ENCODE measurements at regions not wholly inside any gene's neighbourhood (a gene's known extent, or its start where the extent isn't known, plus 50 kb on each side); places are given as distances from the start of the nearest gene placed in this dataset.
"Not testable (repeated sequence)": the region's sequence is repeated elsewhere in the genome, so short reads cannot be mapped to it uniquely, and the experiment has no call there.

DNA sequence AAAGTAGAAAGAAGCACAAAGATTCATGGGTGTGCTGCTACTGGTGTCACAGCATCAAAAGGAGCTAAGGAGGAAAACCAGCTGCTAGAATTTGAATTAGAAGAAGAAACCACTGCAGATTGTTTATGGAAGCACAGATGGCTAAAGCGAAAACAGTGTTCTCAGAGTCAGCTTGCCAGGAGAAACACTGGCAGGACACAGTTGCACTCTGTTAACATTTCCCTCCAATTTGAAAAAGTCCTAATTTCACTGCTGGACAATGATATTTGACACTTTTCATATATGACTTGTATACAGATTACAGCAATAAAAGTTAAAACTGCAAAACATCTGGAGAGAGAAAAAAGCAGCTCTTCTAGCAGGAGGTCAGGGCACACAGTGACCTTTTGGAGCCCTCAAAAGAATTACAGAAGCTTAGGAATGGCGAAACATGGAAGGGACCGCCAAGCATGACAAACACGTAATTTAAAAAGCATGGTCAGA lies 314.5 kb downstream of the COL12A1 start:
- POLR2A ChIA-PET = no interaction called here
- Mint-ChIP-seq H3K27me3 (no peaks in the 10 kb centered on the region), H3K9me3 (no peaks in the 10 kb centered on the region), H3K4me3 (no peak overlapping the region), H3K27ac (no peak overlapping the region), H3K4me1 (no peaks in the 10 kb centered on the region), H3K36me3 (ENCODE audit: low read depth) (no peaks in the 10 kb centered on the region)
- no peak for DNase-seq
- CTCF ChIA-PET = no interaction called here

DNA sequence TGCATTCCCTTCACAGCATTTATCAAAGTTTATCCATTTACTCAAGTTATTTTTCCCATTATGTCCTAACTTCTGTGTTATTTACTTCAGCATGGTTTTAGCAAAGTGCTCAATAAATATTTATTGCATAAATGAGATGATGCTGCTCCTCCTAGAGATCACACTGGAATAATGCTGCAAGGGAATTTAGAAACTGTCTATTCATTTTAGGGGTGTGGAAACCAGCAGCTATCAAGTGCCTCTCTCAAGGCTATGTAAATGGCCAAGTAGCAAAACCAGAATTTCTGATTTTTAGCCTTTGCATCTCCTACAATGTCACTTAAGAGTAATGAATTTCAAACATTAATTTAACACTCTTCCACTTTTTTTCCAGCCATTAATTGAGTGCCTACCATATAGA lies 316.2 kb downstream of the COL12A1 start:
- no peaks in the 10 kb centered on the region for H3K36me3 Mint-ChIP-seq (ENCODE audit: low read depth)
- ChIA-PET CTCF (no interaction called here), POLR2A (no interaction called here)

GRCh38 chr6:74888741-74889140 lies 317.1 kb downstream of the COL12A1 start:
- CTCF ChIA-PET; H3K4me1 Mint-ChIP-seq; POLR2A ChIA-PET; H3K4me3 Mint-ChIP-seq; H3K36me3 Mint-ChIP-seq (ENCODE audit: low read depth); DNase-seq; H3K27me3 Mint-ChIP-seq; H3K9me3 Mint-ChIP-seq; H3K27ac Mint-ChIP-seq: not testable (repeated sequence)

More for the DNA sequence above, 316.2 kb downstream of the COL12A1 start:
- Mint-ChIP-seq H3K27ac (no peak overlapping the region), H3K4me3 (no peak overlapping the region), H3K4me1 (no peaks in the 10 kb centered on the region), H3K27me3 (no peaks in the 10 kb centered on the region), H3K9me3 (no peaks in the 10 kb centered on the region)
- no peak for DNase-seq

- Mint-ChIP-seq H3K4me3 (no peak overlapping the region), H3K27me3 (no peaks in the 10 kb centered on the region), H3K27ac (no peak overlapping the region), H3K4me1 (no peaks in the 10 kb centered on the region), H3K36me3 (ENCODE audit: low read depth) (no peaks in the 10 kb centered on the region), H3K9me3 (peaks cover 9% of the 10 kb centered on the region)
- ChIA-PET POLR2A (no interaction called here), CTCF (no interaction called here)
- DNase-seq = no peak
These were observed 325.9 kb downstream of the COL12A1 start for GRCh38 chr6:74879976-74880375.

DNA sequence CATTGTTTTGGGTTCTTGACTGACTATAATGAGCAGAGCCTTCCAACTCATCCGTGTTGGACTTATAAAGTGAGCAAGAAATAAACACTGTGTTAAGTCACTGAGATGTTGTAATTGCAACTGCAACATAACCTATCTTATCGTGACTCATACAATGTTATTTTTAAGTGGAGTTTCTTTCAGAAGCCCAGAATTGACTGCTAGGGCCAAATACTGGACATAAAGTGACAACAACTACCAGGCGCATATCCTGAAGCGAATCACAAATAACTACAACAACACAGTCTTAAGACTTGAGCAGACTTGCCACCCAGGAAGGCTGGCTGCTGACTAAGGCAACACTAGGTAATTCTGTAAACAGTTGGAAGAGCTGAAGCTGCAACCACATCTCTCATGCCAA lies 326.6 kb downstream of the COL12A1 start:
- Mint-ChIP-seq H3K9me3 (peaks cover 11% of the 10 kb centered on the region), H3K27ac (no peak overlapping the region), H3K27me3 (no peaks in the 10 kb centered on the region), H3K36me3 (ENCODE audit: low read depth) (no peaks in the 10 kb centered on the region), H3K4me3 (no peak overlapping the region), H3K4me1 (no peaks in the 10 kb centered on the region)
- ChIA-PET POLR2A (no interaction called here), CTCF (no interaction called here)
- no peak for DNase-seq

- no peak overlapping the region for H3K4me3 Mint-ChIP-seq
- peaks cover 8% of the 10 kb centered on the region for H3K9me3 Mint-ChIP-seq
- no peak overlapping the region for H3K27ac Mint-ChIP-seq
- no peaks in the 10 kb centered on the region for H3K27me3 Mint-ChIP-seq
- no peaks in the 10 kb centered on the region for H3K36me3 Mint-ChIP-seq (ENCODE audit: low read depth)
- H3K4me1 Mint-ChIP-seq = no peaks in the 10 kb centered on the region
- DNase-seq = no peak
- ChIA-PET POLR2A (no interaction called here), CTCF (no interaction called here)
These were observed 330.7 kb downstream of the COL12A1 start for GRCh38 chr6:74875193-74875592.

DNA sequence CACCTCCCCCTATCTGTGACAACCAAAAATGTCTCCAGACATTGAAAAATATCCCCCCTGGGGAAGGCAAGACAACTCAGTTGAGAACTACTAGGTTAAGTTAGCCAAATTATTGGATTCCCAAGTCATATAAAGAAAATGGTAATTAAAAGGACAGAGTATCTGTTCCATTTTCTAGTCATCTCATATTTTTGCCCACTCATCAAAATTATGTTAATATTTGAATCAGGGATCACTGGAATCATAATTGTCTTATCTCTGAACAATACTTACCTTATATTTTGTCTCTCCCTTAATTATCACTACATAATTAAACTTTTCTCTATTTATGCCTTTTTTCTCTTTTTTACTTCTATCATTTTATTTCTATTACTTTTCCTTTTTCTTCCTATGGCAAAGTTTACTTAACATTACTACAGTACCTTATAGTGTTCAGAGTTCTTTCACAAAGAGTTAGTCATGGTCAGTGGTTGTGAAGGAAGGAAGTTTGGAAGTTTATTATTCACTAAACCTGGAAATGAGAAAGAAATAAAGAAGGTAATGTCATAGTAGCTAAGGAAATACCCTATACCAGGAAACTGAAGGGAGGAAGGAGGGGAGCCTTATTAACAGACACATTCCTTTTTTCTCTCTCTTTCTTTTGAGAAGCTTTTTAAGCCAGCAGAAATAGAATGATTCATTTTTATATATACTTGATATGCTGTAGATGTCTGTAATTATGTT lies 332.9 kb downstream of the COL12A1 start:
- Mint-ChIP-seq H3K27me3 (no peaks in the 10 kb centered on the region), H3K36me3 (ENCODE audit: low read depth) (no peaks in the 10 kb centered on the region), H3K4me3 (no peak overlapping the region), H3K27ac (no peak overlapping the region), H3K4me1 (no peaks in the 10 kb centered on the region), H3K9me3 (peaks cover 4% of the 10 kb centered on the region)
- no peak for DNase-seq
- ChIA-PET POLR2A (no interaction called here), CTCF (no interaction called here)

GRCh38 chr6:74871757-74872156 lies 334.1 kb downstream of the COL12A1 start:
- Mint-ChIP-seq H3K27ac (no peak overlapping the region), H3K27me3 (no peaks in the 10 kb centered on the region), H3K9me3 (peaks cover 4% of the 10 kb centered on the region), H3K36me3 (ENCODE audit: low read depth) (no peaks in the 10 kb centered on the region), H3K4me1 (no peaks in the 10 kb centered on the region), H3K4me3 (no peak overlapping the region)
- ChIA-PET CTCF (no interaction called here), POLR2A (no interaction called here)
- DNase-seq = no peak

DNA sequence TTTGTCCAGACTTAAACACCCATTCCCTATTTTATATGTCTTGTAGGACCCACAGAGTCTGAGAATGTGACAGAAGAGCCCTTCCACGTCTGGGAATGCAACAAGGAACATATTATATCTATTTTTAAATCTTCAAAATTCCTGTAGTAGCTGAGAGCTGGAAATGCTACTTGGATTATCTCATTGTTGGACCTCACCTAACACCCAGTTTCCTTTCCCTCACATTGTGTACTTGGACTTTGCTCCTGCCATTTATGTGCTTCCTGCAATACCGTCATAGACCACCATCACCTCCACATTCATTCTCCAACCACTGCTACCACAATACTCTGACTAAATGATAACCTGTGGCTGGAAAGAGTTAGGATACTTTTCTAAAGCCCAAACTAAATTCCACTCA lies 335.4 kb downstream of the COL12A1 start:
- no peaks in the 10 kb centered on the region for H3K36me3 Mint-ChIP-seq (ENCODE audit: low read depth)
- CTCF ChIA-PET = no interaction called here
- no peak overlapping the region for H3K4me3 Mint-ChIP-seq
- no peaks in the 10 kb centered on the region for H3K4me1 Mint-ChIP-seq
- no peaks in the 10 kb centered on the region for H3K27me3 Mint-ChIP-seq
- POLR2A ChIA-PET = no interaction called here
- DNase-seq = no peak
- H3K27ac Mint-ChIP-seq = no peak overlapping the region
- peaks cover 4% of the 10 kb centered on the region for H3K9me3 Mint-ChIP-seq

GRCh38 chr6:74867291-74867690 lies 338.6 kb downstream of the COL12A1 start:
- H3K36me3 Mint-ChIP-seq (ENCODE audit: low read depth) = no peaks in the 10 kb centered on the region
- ChIA-PET POLR2A (no interaction called here), CTCF (no interaction called here)
- H3K27me3 Mint-ChIP-seq = no peaks in the 10 kb centered on the region
- no peak overlapping the region for H3K4me3 Mint-ChIP-seq
- H3K9me3 Mint-ChIP-seq = no peaks in the 10 kb centered on the region
- H3K27ac Mint-ChIP-seq = no peak overlapping the region
- DNase-seq = no peak
- no peaks in the 10 kb centered on the region for H3K4me1 Mint-ChIP-seq

GRCh38 chr6:74863968-74864367 lies 341.9 kb downstream of the COL12A1 start:
- H3K4me1 Mint-ChIP-seq = no peaks in the 10 kb centered on the region

DNA sequence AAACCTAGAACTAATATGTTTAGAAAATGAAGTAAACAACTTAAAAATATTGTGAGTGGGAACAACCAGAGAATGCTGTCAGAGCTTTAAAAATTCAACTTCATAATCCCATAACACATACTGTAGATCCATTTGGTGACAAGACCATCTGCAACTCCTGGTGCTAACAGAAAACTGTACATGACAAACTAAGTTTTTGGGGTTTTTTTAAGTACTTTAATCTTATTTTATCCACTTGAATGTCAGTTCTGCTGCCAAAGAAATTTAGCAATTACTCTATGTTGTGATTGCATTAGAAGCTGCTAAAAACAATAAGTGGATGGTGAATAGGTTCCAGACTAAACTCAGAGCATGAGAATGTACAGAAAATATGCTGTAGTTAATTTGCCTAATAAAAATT lies 345.4 kb downstream of the COL12A1 start:
- ChIA-PET CTCF (no interaction called here), POLR2A (no interaction called here)
- Mint-ChIP-seq H3K36me3 (ENCODE audit: low read depth) (no peaks in the 10 kb centered on the region), H3K4me1 (no peaks in the 10 kb centered on the region), H3K27me3 (no peaks in the 10 kb centered on the region), H3K27ac (no peak overlapping the region), H3K9me3 (peaks cover 2% of the 10 kb centered on the region), H3K4me3 (no peak overlapping the region)
- DNase-seq = no peak

More at GRCh38 chr6:74863968-74864367, 341.9 kb downstream of the COL12A1 start:
- Mint-ChIP-seq H3K27ac (no peak overlapping the region), H3K4me3 (no peak overlapping the region), H3K27me3 (no peaks in the 10 kb centered on the region), H3K36me3 (ENCODE audit: low read depth) (no peaks in the 10 kb centered on the region), H3K9me3 (peaks cover 2% of the 10 kb centered on the region)
- DNase-seq = no peak
- CTCF ChIA-PET = no interaction called here
- POLR2A ChIA-PET = no interaction called here

DNA sequence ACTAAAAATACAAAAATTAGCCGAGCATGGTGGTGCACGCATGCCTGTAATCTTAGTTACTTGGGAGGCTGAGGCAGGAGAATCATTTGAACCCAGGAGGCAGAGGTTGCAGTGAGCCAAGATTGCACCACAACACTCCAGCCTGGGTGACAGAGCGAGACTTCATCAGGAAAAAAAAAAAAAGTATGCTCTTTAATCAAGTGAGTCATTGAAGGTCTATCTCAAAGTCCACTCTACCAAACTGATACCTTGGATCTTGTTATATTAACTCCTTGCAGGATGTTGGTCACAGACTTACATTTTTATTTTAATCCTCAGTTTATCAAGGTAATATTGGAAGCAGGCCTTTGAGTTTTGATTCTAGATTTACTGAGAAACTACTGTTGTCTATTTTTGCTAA lies 348.7 kb downstream of the COL12A1 start:
- POLR2A ChIA-PET = no interaction called here
- H3K36me3 Mint-ChIP-seq (ENCODE audit: low read depth) = no peaks in the 10 kb centered on the region
- CTCF ChIA-PET = no interaction called here

DNA sequence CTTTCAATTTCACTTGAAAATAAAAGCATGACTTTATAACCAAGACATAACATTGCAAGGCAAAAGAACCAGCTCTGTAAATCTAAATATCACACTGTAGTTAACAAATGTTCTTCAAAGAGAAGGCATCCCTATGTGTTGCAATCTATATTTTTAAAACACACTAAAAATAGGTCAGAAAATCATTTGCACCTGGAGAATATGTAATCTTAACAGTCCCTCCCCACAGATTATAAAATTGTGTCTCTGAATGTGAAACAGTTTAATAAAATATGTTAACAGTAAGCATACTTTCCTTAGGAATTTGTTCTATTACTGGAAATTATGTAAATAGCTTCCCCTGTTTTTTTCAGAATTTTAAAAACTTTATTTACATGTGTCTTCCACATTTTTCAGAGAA lies 351.9 kb downstream of the COL12A1 start:
- H3K9me3 Mint-ChIP-seq = no peaks in the 10 kb centered on the region
- POLR2A ChIA-PET = no interaction called here
- DNase-seq = no peak
- H3K27me3 Mint-ChIP-seq = no peaks in the 10 kb centered on the region
- H3K4me1 Mint-ChIP-seq = no peaks in the 10 kb centered on the region
- no peaks in the 10 kb centered on the region for H3K36me3 Mint-ChIP-seq (ENCODE audit: low read depth)
- H3K27ac Mint-ChIP-seq = no peak overlapping the region
- CTCF ChIA-PET = no interaction called here
- H3K4me3 Mint-ChIP-seq = no peak overlapping the region

More for the DNA sequence above, 348.7 kb downstream of the COL12A1 start:
- DNase-seq = no peak
- H3K27me3 Mint-ChIP-seq = no peaks in the 10 kb centered on the region
- no peaks in the 10 kb centered on the region for H3K4me1 Mint-ChIP-seq
- no peak overlapping the region for H3K4me3 Mint-ChIP-seq
- peaks cover 2% of the 10 kb centered on the region for H3K9me3 Mint-ChIP-seq
- H3K27ac Mint-ChIP-seq = no peak overlapping the region

All from activated CD4-positive, alpha-beta memory T cell treated with anti-CD3 and anti-CD28 coated beads, Interleukin-2, amount 10 ng/mL, durations not matched to agents 7 days and 5 days (primary cell).